ENCODE measurements at regions not wholly inside any gene's neighbourhood (a gene's known extent, or its start where the extent isn't known, plus 50 kb on each side); places are given as distances from the start of the nearest gene placed in this dataset.
"Not testable (repeated sequence)": the region's sequence is repeated elsewhere in the genome, so short reads cannot be mapped to it uniquely, and the experiment has no call there.

DNA sequence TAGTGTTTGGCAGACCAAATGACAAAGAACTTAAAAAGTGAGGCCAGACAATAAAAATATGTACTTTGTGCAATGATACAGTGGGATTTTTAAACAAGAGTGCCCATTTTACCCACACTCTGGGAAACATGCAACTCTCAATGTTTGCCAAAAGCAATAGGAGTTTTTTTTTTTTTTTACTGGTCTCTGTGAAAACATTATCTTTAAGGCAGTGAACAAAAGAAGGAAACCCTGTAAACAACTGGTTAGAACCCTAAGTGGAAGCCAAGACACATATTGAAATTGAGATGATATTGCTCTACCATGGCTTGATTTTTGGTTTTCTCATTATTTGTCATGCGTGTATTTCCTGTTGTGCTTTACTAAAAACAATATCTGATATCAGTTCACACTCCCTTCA is 67.2 kb upstream of the PPP3CA start:
- no peak overlapping the region for H3K9ac ChIP-seq (ENCODE audit: control insufficient read depth, extremely low read depth, insufficient read depth, low read length)
- no peak overlapping the region for H3K27ac ChIP-seq (ENCODE audit: control insufficient read depth, insufficient read depth, low read length)
- H3K79me2 ChIP-seq (ENCODE audit: control insufficient read depth, insufficient read depth, low read length), result no peaks in the 10 kb centered on the region
- H3K9me1 ChIP-seq (ENCODE audit: control insufficient read depth, extremely low read depth, insufficient read depth, low read length), result no peaks in the 10 kb centered on the region
- DNase-seq (ENCODE audit: low read depth, low spot score), result no peak
- dilution Hi-C loops (cut with MboI; ENCODE audit: extremely low pct_ligation_motif_present, low sequenced_read_pairs), result no loop called here
- no peaks in the 10 kb centered on the region for H4K20me1 ChIP-seq (ENCODE audit: control insufficient read depth, extremely low read depth, insufficient read depth, low read length)
- no peaks in the 10 kb centered on the region for H3K4me1 ChIP-seq (ENCODE audit: control insufficient read depth, extremely low read depth, insufficient read depth, low read length)
- TF ChIP-seq EZH2 (IDR thresholded peaks at IDR 0.05; ENCODE audit: low read length), result no peak
- TF ChIP-seq, protein P1, sequence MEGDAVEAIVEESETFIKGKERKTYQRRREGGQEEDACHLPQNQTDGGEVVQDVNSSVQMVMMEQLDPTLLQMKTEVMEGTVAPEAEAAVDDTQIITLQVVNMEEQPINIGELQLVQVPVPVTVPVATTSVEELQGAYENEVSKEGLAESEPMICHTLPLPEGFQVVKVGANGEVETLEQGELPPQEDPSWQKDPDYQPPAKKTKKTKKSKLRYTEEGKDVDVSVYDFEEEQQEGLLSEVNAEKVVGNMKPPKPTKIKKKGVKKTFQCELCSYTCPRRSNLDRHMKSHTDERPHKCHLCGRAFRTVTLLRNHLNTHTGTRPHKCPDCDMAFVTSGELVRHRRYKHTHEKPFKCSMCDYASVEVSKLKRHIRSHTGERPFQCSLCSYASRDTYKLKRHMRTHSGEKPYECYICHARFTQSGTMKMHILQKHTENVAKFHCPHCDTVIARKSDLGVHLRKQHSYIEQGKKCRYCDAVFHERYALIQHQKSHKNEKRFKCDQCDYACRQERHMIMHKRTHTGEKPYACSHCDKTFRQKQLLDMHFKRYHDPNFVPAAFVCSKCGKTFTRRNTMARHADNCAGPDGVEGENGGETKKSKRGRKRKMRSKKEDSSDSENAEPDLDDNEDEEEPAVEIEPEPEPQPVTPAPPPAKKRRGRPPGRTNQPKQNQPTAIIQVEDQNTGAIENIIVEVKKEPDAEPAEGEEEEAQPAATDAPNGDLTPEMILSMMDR (optimal IDR thresholded peaks at IDR 0.05 in 1 of 3, IDR thresholded peaks at IDR 0.05 in 1 of 3, conservative IDR thresholded peaks at IDR 0.05 in 1 of 3; ENCODE audit: extremely low read depth in 1 of 3, insufficient read depth in 2 of 3, low read length in 3 of 3), result no peak
- H3K4me2 ChIP-seq (ENCODE audit: control insufficient read depth, extremely low read depth, insufficient read depth, low read depth, low read length), result no peak overlapping the region
- no peaks in the 10 kb centered on the region for H3K9me3 ChIP-seq (ENCODE audit: control insufficient read depth, low read depth, low read length)
- H3K4me3 ChIP-seq (ENCODE audit: control insufficient read depth in 2 of 3, extremely low read depth in 1 of 3, insufficient read depth in 2 of 3, low read depth in 1 of 3, low read length in 3 of 3), result no peak overlapping the region
- H3K36me3 ChIP-seq (ENCODE audit: control insufficient read depth in 2 of 2, extremely low read depth in 1 of 2, insufficient read depth in 2 of 2, low read length in 2 of 2), result no peaks in the 10 kb centered on the region
- FAIRE-seq, result no peak
- H2AFZ ChIP-seq (ENCODE audit: control insufficient read depth, low read length), result no peak overlapping the region
- no peaks in the 10 kb centered on the region for H3K27me3 ChIP-seq (ENCODE audit: control insufficient read depth, extremely low read depth, insufficient read depth, low read length)

DNA sequence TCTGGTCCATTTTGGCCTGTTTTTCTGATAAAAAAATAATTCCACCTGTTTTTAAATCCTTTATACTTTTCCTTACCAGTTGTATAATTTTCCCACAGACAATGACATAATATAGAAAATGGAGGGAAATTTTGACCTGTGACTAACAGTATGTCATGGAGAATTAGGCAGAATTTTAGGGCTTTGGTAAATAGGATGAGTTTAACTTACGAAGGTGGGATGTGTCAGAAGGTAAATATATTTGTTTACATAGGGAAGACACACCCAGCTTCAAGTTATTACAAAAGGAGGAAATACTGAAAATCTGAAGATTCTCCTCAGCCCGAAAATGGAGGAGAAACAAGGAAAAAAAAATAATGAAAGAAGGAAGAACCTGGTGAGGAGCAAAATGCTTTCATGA is 64.6 kb upstream of the PPP3CA start:
- Histone ChIP-seq H3K27me3 (ENCODE audit: control insufficient read depth, extremely low read depth, insufficient read depth, low read length) (no peaks in the 10 kb centered on the region), H3K4me2 (ENCODE audit: control insufficient read depth, extremely low read depth, insufficient read depth, low read depth, low read length) (no peak overlapping the region), H3K9me1 (ENCODE audit: control insufficient read depth, extremely low read depth, insufficient read depth, low read length) (no peaks in the 10 kb centered on the region), H3K4me3 (ENCODE audit: control insufficient read depth in 2 of 3, extremely low read depth in 1 of 3, insufficient read depth in 2 of 3, low read depth in 1 of 3, low read length in 3 of 3) (no peak overlapping the region), H3K4me1 (ENCODE audit: control insufficient read depth, extremely low read depth, insufficient read depth, low read length) (no peaks in the 10 kb centered on the region), H3K36me3 (ENCODE audit: control insufficient read depth in 2 of 2, extremely low read depth in 1 of 2, insufficient read depth in 2 of 2, low read length in 2 of 2) (no peaks in the 10 kb centered on the region), H3K9ac (ENCODE audit: control insufficient read depth, extremely low read depth, insufficient read depth, low read length) (no peak overlapping the region), H4K20me1 (ENCODE audit: control insufficient read depth, extremely low read depth, insufficient read depth, low read length) (no peaks in the 10 kb centered on the region), H2AFZ (ENCODE audit: control insufficient read depth, low read length) (no peak overlapping the region), H3K79me2 (ENCODE audit: control insufficient read depth, insufficient read depth, low read length) (no peaks in the 10 kb centered on the region), H3K9me3 (ENCODE audit: control insufficient read depth, low read depth, low read length) (no peaks in the 10 kb centered on the region), H3K27ac (ENCODE audit: control insufficient read depth, insufficient read depth, low read length) (no peak overlapping the region)
- no peak for TF ChIP-seq EZH2 (IDR thresholded peaks at IDR 0.05; ENCODE audit: low read length)
- TF ChIP-seq, protein P1 (optimal IDR thresholded peaks at IDR 0.05 in 1 of 3, IDR thresholded peaks at IDR 0.05 in 1 of 3, conservative IDR thresholded peaks at IDR 0.05 in 1 of 3; ENCODE audit: extremely low read depth in 1 of 3, insufficient read depth in 2 of 3, low read length in 3 of 3), result no peak
- dilution Hi-C loops (cut with MboI; ENCODE audit: extremely low pct_ligation_motif_present, low sequenced_read_pairs), result no loop called here
- DNase-seq (ENCODE audit: low read depth, low spot score) (no peak), FAIRE-seq (no peak)

DNA sequence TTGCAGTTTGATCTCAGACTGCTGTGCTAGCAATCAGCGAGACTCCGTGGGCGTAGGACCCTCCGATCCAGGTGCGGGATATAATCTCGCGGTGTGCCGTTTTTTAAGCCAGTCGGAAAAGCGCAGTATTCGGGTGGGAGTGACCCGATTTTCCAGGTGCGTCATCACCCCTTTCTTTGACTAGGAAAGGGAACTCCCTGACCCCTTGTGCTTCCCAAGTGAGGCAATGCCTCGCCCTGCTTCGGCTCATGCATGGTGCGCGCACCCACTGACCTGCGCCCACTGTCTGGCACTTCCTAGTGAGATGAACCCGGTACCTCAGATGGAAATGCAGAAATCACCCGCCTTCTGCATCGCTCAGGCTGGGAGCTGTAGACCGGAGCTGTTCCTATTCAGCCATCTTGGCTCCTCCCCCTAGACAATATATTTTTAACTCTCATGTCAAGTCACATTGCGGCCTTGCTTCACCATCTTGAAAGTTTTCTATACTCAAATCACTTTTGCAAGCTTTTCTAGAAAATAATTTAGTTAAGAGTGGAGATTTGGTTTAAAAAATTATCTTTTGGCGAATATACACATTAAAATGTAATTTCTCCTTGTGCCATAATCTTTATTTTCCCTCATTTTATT is 64.1 kb upstream of the PPP3CA start:
- H3K4me1 ChIP-seq (ENCODE audit: control insufficient read depth, extremely low read depth, insufficient read depth, low read length); H3K9ac ChIP-seq (ENCODE audit: control insufficient read depth, extremely low read depth, insufficient read depth, low read length): not testable (repeated sequence)

More for the DNA sequence above, 64.1 kb upstream of the PPP3CA start:
- H3K9me3 ChIP-seq (ENCODE audit: control insufficient read depth, low read depth, low read length); H3K27ac ChIP-seq (ENCODE audit: control insufficient read depth, insufficient read depth, low read length); H3K27me3 ChIP-seq (ENCODE audit: control insufficient read depth, extremely low read depth, insufficient read depth, low read length); H3K4me2 ChIP-seq (ENCODE audit: control insufficient read depth, extremely low read depth, insufficient read depth, low read depth, low read length); H4K20me1 ChIP-seq (ENCODE audit: control insufficient read depth, extremely low read depth, insufficient read depth, low read length); dilution Hi-C loops (cut with MboI; ENCODE audit: extremely low pct_ligation_motif_present, low sequenced_read_pairs); DNase-seq (ENCODE audit: low read depth, low spot score); FAIRE-seq; H3K9me1 ChIP-seq (ENCODE audit: control insufficient read depth, extremely low read depth, insufficient read depth, low read length); H3K36me3 ChIP-seq (ENCODE audit: control insufficient read depth in 2 of 2, extremely low read depth in 1 of 2, insufficient read depth in 2 of 2, low read length in 2 of 2); H3K79me2 ChIP-seq (ENCODE audit: control insufficient read depth, insufficient read depth, low read length); H2AFZ ChIP-seq (ENCODE audit: control insufficient read depth, low read length); H3K4me3 ChIP-seq (ENCODE audit: control insufficient read depth in 2 of 3, extremely low read depth in 1 of 3, insufficient read depth in 2 of 3, low read depth in 1 of 3, low read length in 3 of 3): not testable (repeated sequence)
